HepG2 (cell line): ENCODE measurements at regions not wholly inside any gene's neighbourhood (a gene's known extent, or its start where the extent isn't known, plus 50 kb on each side); places are given as distances from the start of the nearest gene placed in this dataset.

ENCODE experiments used
- ATAC-seq: fragments of 200-7000 bp; cut with Tn5 transposase; 3 replicates; pipeline ENCODE4 v1.9.1; 2020; ENCODE audit warnings: mild to moderate bottlenecking, moderate library complexity
- BruUV-seq: library from RNA; stranded (reverse); fragments of 400-500 nt; replicated peaks from 2 replicates; lab custom pipeline; 2021; lab: Mats Ljungman, UMichigan
- CTCF ChIA-PET: fragments of 300-600 bp; formaldehyde crosslinking; extraction: SDS; loops from one replicate; lab custom pipeline; 2021; ENCODE audit warnings: low total read pairs, inconsistent platforms, low intra/inter-chr PET ratio; lab: Yijun Ruan, JAX
- POLR2A ChIA-PET: fragments of 350-600 bp; sonication (Branson Sonifier 250); formaldehyde crosslinking; loops from one replicate; lab custom pipeline; 2020; ENCODE audit warnings: antibody characterized with exemption, inconsistent platforms; lab: Yijun Ruan, JAX
- DNase-seq: peaks from one replicate; pipeline ENCODE4 v3.0.0-alpha.2; 2015; ENCODE audit warnings: low spot score
- FAIRE-seq: peaks from 3 replicates; lab custom pipeline; 2011; peaks lifted over from hg19 to GRCh38; lab: Jason Lieb, UNC
- H2AFZ ChIP-seq: one replicate; pipeline ENCODE4 v1.6.1; 2011; ENCODE audit warnings: low read length, inconsistent platforms
- H3K27ac ChIP-seq: fragments of 300-600 bp; 3 replicates; pipeline ENCODE4 v1.8.0; 2011; ENCODE audit warnings: mixed run types, mild to moderate bottlenecking, mixed read lengths, low read length, inconsistent platforms; ENCODE audit not compliant: insufficient read depth; ENCODE audit errors: extremely low read length
- H3K27me3 ChIP-seq, 2 experiments: fragments of 200-600 bp in 1 of 2; 2 replicates in 1 of 2; 3 replicates in 1 of 2; pipeline versions ENCODE4 v1.6.0 to v1.8.0; 2011; ENCODE audit warnings: low read length in 2 of 2, mild to moderate bottlenecking in 2 of 2, moderate library complexity in 2 of 2, inconsistent platforms in 1 of 2; ENCODE audit not compliant: insufficient read depth in 2 of 2, control insufficient read depth in 1 of 2
- H3K36me3 ChIP-seq, 2 experiments: fragments of 200-600 bp in 1 of 2; replicated peaks in 1 of 2; 2 replicates in 1 of 2; 3 replicates in 1 of 2; pipeline versions ENCODE4 v1.5.1 to v1.8.0; 2011; ENCODE audit warnings: low read length in 2 of 2, inconsistent platforms in 1 of 2; ENCODE audit not compliant: insufficient read depth in 2 of 2, control insufficient read depth in 1 of 2
- H3K4me1 ChIP-seq: 2 replicates; pipeline ENCODE4 v1.5.1; 2012; ENCODE audit warnings: low read length, inconsistent platforms; ENCODE audit not compliant: insufficient read depth
- H3K4me2 ChIP-seq: 2 replicates; pipeline ENCODE4 v1.6.0; 2011; ENCODE audit warnings: low read depth, low read length, inconsistent platforms
- H3K4me3 ChIP-seq, 3 experiments: fragments of 200-600 bp in 1 of 3; sonication (generic), shearing (Covaris generic) in 1 of 3; replicated peaks in 1 of 3; 2 replicates each; pipeline ENCODE4 v1.5.1; 2011 to 2016; ENCODE audit warnings: low read length in 3 of 3, inconsistent platforms in 2 of 3, low read depth in 2 of 3, mild to moderate bottlenecking in 2 of 3, control low read depth in 1 of 3, mixed read lengths in 1 of 3; ENCODE audit not compliant: insufficient read depth in 1 of 3
- H3K79me2 ChIP-seq: one replicate; pipeline ENCODE4 v1.6.1; 2011; ENCODE audit warnings: low read length, inconsistent platforms; ENCODE audit not compliant: insufficient read depth
- H3K9ac ChIP-seq: 2 replicates; pipeline ENCODE4 v1.6.0; 2011; ENCODE audit warnings: mild to moderate bottlenecking, low read depth, low read length, inconsistent platforms; ENCODE audit not compliant: insufficient read depth
- H3K9me3 ChIP-seq: 2 replicates; pipeline ENCODE4 v1.5.1; 2012; ENCODE audit warnings: mild to moderate bottlenecking, low read length
- H4K20me1 ChIP-seq: 2 replicates; pipeline ENCODE4 v1.6.0; 2011; ENCODE audit warnings: inconsistent platforms, mild to moderate bottlenecking, low read length, moderate library complexity; ENCODE audit not compliant: insufficient read depth
- ADNP ChIP-seq: sonication (generic); formaldehyde crosslinking; IDR thresholded peaks from 2 replicates; pipeline ENCODE4 v1.4.0; 2020; ENCODE audit warnings: missing genetic modification reagents
- DNMT1 ChIP-seq: sonication (generic); formaldehyde crosslinking; IDR thresholded peaks from 2 replicates; pipeline ENCODE4 v1.5.1; 2020; ENCODE audit warnings: mild to moderate bottlenecking, missing genetic modification reagents
- HNF4A ChIP-seq: sonication (generic); formaldehyde crosslinking; IDR thresholded peaks from 2 replicates; pipeline ENCODE4 v1.4.0; 2020; ENCODE audit warnings: missing genetic modification reagents
- IKZF5 ChIP-seq: IDR thresholded peaks from 2 replicates; pipeline ENCODE4 v1.6.1; 2018; ENCODE audit warnings: missing genetic modification reagents, mild to moderate bottlenecking, missing compliant biosample characterization
- MZF1 ChIP-seq: sonication (generic); formaldehyde crosslinking; IDR thresholded peaks from 2 replicates; pipeline ENCODE4 v1.8.1; 2023; ENCODE audit warnings: mild to moderate bottlenecking, missing genetic modification reagents, borderline replicate concordance
- RORA ChIP-seq: sonication (generic); formaldehyde crosslinking; IDR thresholded peaks from 2 replicates; pipeline ENCODE4 v1.5.0; 2020; ENCODE audit warnings: mild to moderate bottlenecking, missing genetic modification reagents, moderate library complexity
- SP4 ChIP-seq: sonication (generic); formaldehyde crosslinking; IDR thresholded peaks from 2 replicates; pipeline ENCODE4 v1.8.1; 2023; ENCODE audit warnings: mild to moderate bottlenecking, missing genetic modification reagents
- TBL1XR1 ChIP-seq: fragments of 150-350 bp; IDR thresholded peaks from 2 replicates; pipeline ENCODE4 v1.6.1; 2014; ENCODE audit warnings: borderline replicate concordance, low read length; ENCODE audit not compliant: partially characterized antibody
- TCF7 ChIP-seq: sonication (generic); IDR thresholded peaks from 2 replicates; pipeline ENCODE4 v1.6.1; 2016; ENCODE audit warnings: antibody characterized with exemption, low read depth
- TGIF2 ChIP-seq: IDR thresholded peaks from 2 replicates; pipeline ENCODE4 v1.6.1; 2016; ENCODE audit warnings: control low read depth, missing compliant biosample characterization
- ZFP82 ChIP-seq: sonication (generic); formaldehyde crosslinking; IDR thresholded peaks from 2 replicates; pipeline ENCODE4 v1.5.1; 2020; ENCODE audit warnings: mild to moderate bottlenecking, missing genetic modification reagents, borderline replicate concordance
- ZFX ChIP-seq: sonication (generic); formaldehyde crosslinking; IDR thresholded peaks from 2 replicates; pipeline ENCODE4 v1.4.0; 2020; ENCODE audit warnings: mild to moderate bottlenecking, low read depth, missing genetic modification reagents, moderate library complexity
- ZNF142 ChIP-seq: sonication (generic); formaldehyde crosslinking; IDR thresholded peaks from 2 replicates; pipeline ENCODE4 v1.4.0; 2020; ENCODE audit warnings: missing genetic modification reagents
- ZNF275 ChIP-seq: sonication (generic); formaldehyde crosslinking; IDR thresholded peaks from 2 replicates; pipeline ENCODE4 v1.8.0; 2022; ENCODE audit warnings: missing genetic modification reagents, mild to moderate bottlenecking, inconsistent platforms, borderline replicate concordance
- ZNF383 ChIP-seq: sonication (generic); formaldehyde crosslinking; IDR thresholded peaks from 2 replicates; pipeline ENCODE4 v1.4.0; 2020; ENCODE audit warnings: missing genetic modification reagents, mild to moderate bottlenecking, borderline replicate concordance
- ZNF44 ChIP-seq: sonication (generic); formaldehyde crosslinking; IDR thresholded peaks from 2 replicates; pipeline ENCODE4 v1.5.1; 2020; ENCODE audit warnings: mild to moderate bottlenecking, missing genetic modification reagents
- ZNF564 ChIP-seq: sonication (generic); formaldehyde crosslinking; IDR thresholded peaks from 2 replicates; pipeline ENCODE4 v1.8.1; 2023; ENCODE audit warnings: mild to moderate bottlenecking, missing genetic modification reagents
- ZSCAN22 ChIP-seq: sonication (generic); formaldehyde crosslinking; IDR thresholded peaks from 2 replicates; pipeline ENCODE4 v1.4.0; 2020; ENCODE audit warnings: mild to moderate bottlenecking, missing genetic modification reagents
- WGBS: methylation state at CpG from one replicate; pipeline ENCODE4 v1.1.6; 2017; ENCODE audit warnings: low lambda C conversion rate; 5-methylcytosine and 5-hydroxymethylcytosine counted together
- in situ Hi-C: cut with HindIII; loops from 2 replicates; pipeline ENCODE4 v1.10.0; 2017; ENCODE audit warnings: low pct_unique_long_range_greater_than_20kb; ENCODE audit not compliant: extremely low pct_ligation_motif_present
- intact Hi-C: fragments of 100-400 bp; cut with micrococcal nuclease; formaldehyde crosslinking; loops from one replicate; pipeline ENCODE4 v1.10.0; 2022; ENCODE audit not compliant: unreplicated experiment

- TF ChIP-seq TCF7 (no peak), TBL1XR1 (no peak), DNMT1 (CRISPR knock-in tag) (no peak)
- TF ChIP-seq, all 625 proteins: peak for 0
These were observed 68.0 kb upstream of the ELMO1 start (continued) for GRCh38 chr7:37516664-37517063.

GRCh38 chr7:37518266-37518665, 69.6 kb upstream of the ELMO1 start:
- ChIA-PET CTCF (no interaction called here), POLR2A (no interaction called here)
- FAIRE-seq (no peak), ATAC-seq (no peak), DNase-seq (no peak)
- 0% methylated on average over 2 of the region's 2 CpGs for WGBS
- H3K4me1 ChIP-seq = no peaks in the 10 kb centered on the region
- no peaks in the 10 kb centered on the region for H3K27me3 ChIP-seq
- no peaks in the 10 kb centered on the region for H3K79me2 ChIP-seq
- H3K4me2 ChIP-seq = no peak overlapping the region
- H3K9me3 ChIP-seq = no peaks in the 10 kb centered on the region
- H3K9ac ChIP-seq = no peak overlapping the region
- no peak overlapping the region for H2AFZ ChIP-seq
- H3K4me3 ChIP-seq = no peak overlapping the region
- no TSS peak for BruUV-seq
- no peaks in the 10 kb centered on the region for H3K36me3 ChIP-seq
- no peak overlapping the region for H3K27ac ChIP-seq
- intact Hi-C loops (no loop called here), in situ Hi-C loops (loop anchor here (10.0 to 25.0 kb wide), 2 partner anchors 233 to 306 kb away; no protein-coding TSS in a partner anchor)
- H4K20me1 ChIP-seq = no peaks in the 10 kb centered on the region
- TF ChIP-seq ZNF383 (CRISPR knock-in tag) (no peak), ZNF275 (no peak), SP4 (CRISPR knock-in tag) (no peak), ZSCAN22 (CRISPR knock-in tag) (no peak), MZF1 (no peak), IKZF5 (CRISPR knock-in tag) (no peak), ZNF564 (CRISPR knock-in tag) (no peak), HNF4A (CRISPR knock-in tag) (no peak), ZNF142 (CRISPR knock-in tag) (no peak), RORA (CRISPR knock-in tag) (no peak), TGIF2 (CRISPR knock-in tag) (no peak), ZFX (CRISPR knock-in tag) (no peak), ZFP82 (no peak), ZNF44 (CRISPR knock-in tag) (no peak), ADNP (CRISPR knock-in tag) (no peak)
